Fibroblast of lung (primary cell): ENCODE measurements at regions not wholly inside any gene's neighbourhood (a gene's known extent, or its start where the extent isn't known, plus 50 kb on each side); places are given as distances from the start of the nearest gene placed in this dataset.

Source experiments
- EZH2 ChIP-seq: IDR thresholded peaks from 2 replicates; pipeline ENCODE4 v1.5.1; 2012; ENCODE audit warnings: low read length, control low read depth, mild to moderate bottlenecking; ENCODE audit errors: missing control alignments
- TF ChIP-seq, protein P1 (sequence below), 2 donors: IDR thresholded peaks in 1 of 2; conservative IDR thresholded peaks in 1 of 2; 1 replicate in 1 of 2; 2 replicates in 1 of 2; pipeline ENCODE4 v1.5.1; 2011 to 2012; ENCODE audit warnings: low read length in 2 of 2, control low read depth in 1 of 2, inconsistent platforms in 1 of 2, low read depth in 1 of 2, mild to moderate bottlenecking in 1 of 2

DNA sequence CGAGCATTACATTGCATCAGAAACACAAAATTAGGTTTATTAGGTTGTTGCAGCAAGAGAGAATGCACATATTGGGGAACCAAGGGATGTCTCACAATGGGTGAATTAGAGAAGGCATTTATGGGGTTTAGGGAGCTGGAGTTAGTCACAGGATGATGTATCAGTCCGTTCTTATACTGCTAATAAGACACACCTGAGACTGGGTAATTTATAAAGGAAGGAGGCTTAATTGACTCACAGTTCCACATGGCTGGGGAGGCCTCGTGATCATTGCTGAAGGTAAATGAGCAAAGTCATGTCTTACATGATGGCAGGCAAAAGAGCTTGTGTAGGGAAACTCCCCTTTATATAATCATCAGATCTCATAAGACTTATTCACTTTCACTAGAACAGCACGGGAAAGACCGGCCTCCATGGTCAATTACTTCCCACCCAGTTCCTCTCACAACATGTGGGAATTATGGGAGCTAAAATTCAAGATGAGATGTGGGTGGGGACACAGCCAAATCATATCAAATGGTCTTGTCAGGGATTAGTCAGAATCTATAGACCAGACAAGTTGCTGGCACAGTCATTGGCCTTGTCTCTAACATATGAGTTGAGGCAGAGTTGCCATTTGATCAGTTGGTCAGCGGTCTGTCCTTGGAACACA is 61.9 kb upstream of the RBMS1 start:
- TF ChIP-seq, protein P1, sequence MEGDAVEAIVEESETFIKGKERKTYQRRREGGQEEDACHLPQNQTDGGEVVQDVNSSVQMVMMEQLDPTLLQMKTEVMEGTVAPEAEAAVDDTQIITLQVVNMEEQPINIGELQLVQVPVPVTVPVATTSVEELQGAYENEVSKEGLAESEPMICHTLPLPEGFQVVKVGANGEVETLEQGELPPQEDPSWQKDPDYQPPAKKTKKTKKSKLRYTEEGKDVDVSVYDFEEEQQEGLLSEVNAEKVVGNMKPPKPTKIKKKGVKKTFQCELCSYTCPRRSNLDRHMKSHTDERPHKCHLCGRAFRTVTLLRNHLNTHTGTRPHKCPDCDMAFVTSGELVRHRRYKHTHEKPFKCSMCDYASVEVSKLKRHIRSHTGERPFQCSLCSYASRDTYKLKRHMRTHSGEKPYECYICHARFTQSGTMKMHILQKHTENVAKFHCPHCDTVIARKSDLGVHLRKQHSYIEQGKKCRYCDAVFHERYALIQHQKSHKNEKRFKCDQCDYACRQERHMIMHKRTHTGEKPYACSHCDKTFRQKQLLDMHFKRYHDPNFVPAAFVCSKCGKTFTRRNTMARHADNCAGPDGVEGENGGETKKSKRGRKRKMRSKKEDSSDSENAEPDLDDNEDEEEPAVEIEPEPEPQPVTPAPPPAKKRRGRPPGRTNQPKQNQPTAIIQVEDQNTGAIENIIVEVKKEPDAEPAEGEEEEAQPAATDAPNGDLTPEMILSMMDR (conservative IDR thresholded peaks at IDR 0.05 in 1 of 2, IDR thresholded peaks at IDR 0.05 in 1 of 2; ENCODE audit: low read depth in 1 of 2, low read length in 2 of 2) = no peak
- no peak for TF ChIP-seq EZH2
